ENCODE measurements at regions not wholly inside any gene's neighbourhood (a gene's known extent, or its start where the extent isn't known, plus 50 kb on each side); places are given as distances from the start of the nearest gene placed in this dataset.

DNA sequence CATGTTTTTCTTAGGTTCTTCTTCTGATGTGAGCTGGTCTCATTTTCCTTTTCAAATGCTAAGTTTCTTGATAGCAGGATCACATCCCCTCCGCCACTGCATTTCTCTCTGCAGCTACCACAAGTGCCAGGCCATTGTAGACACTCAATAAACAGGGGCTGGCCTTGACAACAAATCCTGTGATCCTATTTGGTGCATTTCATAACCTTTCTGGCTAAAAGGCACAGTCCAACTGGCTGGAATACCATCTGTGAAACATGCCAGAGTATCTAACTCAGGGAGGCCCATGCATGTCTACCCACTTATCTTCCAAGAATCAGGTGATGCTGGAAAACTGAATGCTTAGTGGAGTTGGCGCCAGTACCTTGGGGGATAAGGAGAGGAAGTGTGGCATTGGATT, 85.2 kb upstream of the NR2F2 start:
- H3K4me1 Mint-ChIP-seq = no peaks in the 10 kb centered on the region
- no peak overlapping the region for H3K27ac Mint-ChIP-seq
- peaks cover 6% of the 10 kb centered on the region for H3K9me3 Mint-ChIP-seq
- ATAC-seq (no peak), DNase-seq (ENCODE audit: low spot score in 2 of 2) (no peak)
- no peaks in the 10 kb centered on the region for H3K36me3 Mint-ChIP-seq
- H3K4me3 Mint-ChIP-seq = no peak overlapping the region

- Mint-ChIP-seq H3K9me3 (peaks cover 6% of the 10 kb centered on the region), H3K36me3 (no peaks in the 10 kb centered on the region), H3K27ac (no peak overlapping the region), H3K4me1 (no peaks in the 10 kb centered on the region), H3K4me3 (no peak overlapping the region)
- ATAC-seq (no peak), DNase-seq (ENCODE audit: low spot score in 2 of 2) (no peak)
Observed at GRCh38 chr15:96246057-96246456, 84.4 kb upstream of the NR2F2 start.

DNA sequence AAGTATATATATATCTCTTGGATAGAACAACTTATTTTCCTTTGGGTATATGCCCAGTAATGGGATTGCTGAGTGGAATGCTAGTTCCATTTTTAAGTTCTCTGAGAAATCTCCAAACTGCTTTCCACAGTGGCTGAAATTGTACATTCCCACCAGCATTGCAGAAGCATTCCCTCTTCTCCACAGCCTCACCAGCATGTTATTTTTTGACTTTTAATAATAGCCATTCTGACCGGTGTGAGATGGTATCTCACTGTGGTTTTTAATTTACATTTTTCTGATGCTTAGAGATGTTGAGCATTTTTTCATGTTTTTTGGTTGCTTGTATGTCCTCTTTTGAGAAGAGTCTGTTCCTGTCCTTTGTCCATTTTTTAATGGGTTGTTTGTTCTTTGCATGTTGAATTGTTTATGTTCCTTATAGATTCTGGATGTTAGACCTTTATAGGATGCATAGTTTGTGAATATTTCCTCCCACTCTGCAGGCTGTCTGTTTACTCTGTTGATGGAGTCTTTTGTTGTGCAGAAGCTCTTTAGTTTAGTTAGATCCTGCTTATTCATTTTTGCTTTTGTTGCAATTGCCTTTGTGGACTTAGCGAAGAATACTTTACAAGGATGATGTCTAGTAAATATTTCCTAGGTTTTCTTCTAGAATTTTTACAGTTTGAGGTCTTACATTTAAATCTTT, 82.7 kb upstream of the NR2F2 start:
- ATAC-seq = no peak
- Mint-ChIP-seq H3K4me1 (no peaks in the 10 kb centered on the region), H3K27ac (no peak overlapping the region), H3K36me3 (no peaks in the 10 kb centered on the region), H3K4me3 (no peak overlapping the region), H3K9me3 (peaks cover 10% of the 10 kb centered on the region)
- no peak for DNase-seq (ENCODE audit: low spot score in 2 of 2)

GRCh38 chr15:96252148-96252547, 78.4 kb upstream of the NR2F2 start:
- ATAC-seq = no peak
- no peak overlapping the region for H3K27ac Mint-ChIP-seq
- H3K4me3 Mint-ChIP-seq = no peak overlapping the region
- no peaks in the 10 kb centered on the region for H3K4me1 Mint-ChIP-seq
- no peak for DNase-seq (ENCODE audit: low spot score in 2 of 2)
- H3K9me3 Mint-ChIP-seq = peaks cover 7% of the 10 kb centered on the region
- no peaks in the 10 kb centered on the region for H3K36me3 Mint-ChIP-seq

DNA sequence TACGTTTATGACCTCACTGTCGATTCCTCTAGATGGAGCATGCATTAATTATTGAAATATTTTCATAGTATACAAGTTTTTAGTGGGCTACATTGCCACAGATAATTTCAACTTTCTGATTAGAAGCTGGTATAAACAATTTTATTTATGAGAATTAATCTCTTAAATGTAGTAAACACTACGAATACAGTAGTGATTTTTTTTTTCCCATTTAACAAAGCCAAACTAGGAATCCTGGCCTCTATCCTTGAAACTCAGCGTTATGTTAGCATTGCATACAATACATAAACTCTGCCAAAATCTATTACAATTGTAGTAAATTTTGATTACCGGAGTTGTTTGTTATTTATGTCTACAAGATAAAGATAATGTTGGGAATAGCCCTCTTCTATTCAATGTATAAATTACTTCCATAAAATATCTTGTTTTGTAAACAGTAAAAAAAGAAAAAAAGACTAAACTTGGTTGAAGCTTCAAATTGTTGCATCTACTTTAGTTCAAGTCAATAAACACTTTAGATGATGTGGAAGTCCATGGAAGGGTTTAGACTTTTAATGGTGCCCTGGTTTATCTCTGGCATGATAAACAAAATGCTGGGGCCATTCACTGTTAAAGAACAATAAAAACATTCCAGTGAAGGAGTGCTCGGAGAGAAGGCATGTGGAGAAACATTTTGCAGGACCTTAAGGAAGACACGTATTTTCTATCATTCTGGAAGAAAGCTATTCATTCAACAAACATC, 77.3 kb upstream of the NR2F2 start:
- DNase-seq (ENCODE audit: low spot score in 2 of 2) (no peak), ATAC-seq (no peak)
- Mint-ChIP-seq H3K27ac (no peak overlapping the region), H3K4me3 (no peak overlapping the region), H3K36me3 (no peaks in the 10 kb centered on the region), H3K4me1 (no peaks in the 10 kb centered on the region), H3K9me3 (peaks cover 7% of the 10 kb centered on the region)

DNA sequence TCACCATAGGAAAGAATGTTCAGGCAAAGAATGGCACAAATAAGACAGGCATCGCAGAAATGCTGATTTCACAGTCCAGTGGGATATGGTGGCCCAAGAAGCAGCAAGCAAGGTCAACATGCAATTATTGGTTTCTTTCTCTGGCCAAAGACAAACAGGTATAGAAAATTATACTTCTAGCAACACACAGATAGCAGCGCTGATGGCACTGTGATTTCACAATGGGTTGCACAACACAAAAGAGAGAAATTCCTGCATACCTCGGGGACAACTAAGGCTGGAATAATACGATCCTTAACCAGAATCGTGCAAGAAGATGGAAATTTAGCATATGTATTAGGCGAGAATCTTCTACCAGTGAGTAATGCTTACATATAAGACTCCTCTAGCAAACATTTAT, 76.3 kb upstream of the NR2F2 start:
- Mint-ChIP-seq H3K4me1 (no peaks in the 10 kb centered on the region), H3K27ac (no peak overlapping the region), H3K36me3 (no peaks in the 10 kb centered on the region), H3K4me3 (no peak overlapping the region), H3K9me3 (peaks cover 4% of the 10 kb centered on the region)
- no peak for DNase-seq (ENCODE audit: low spot score in 2 of 2)
- no peak for ATAC-seq

DNA sequence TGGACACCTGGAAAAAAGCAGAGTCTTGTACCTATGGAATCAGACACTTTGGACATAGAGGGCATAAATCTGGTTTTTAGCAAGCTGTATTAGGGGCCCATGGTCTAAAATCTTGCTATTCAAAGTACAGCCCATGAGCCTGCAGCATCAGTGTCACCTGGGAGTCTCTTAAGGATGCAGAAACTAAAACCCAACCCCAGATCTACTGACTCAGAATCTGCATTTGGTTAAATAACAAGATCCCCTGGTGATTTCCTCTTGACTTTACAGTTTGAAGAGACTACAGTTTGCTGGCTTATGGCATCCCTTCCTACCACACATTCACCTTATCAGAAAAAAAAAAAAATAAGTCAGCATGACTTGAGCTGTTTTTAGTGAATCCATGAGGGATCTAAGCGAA, 74.9 kb upstream of the NR2F2 start:
- no peak overlapping the region for H3K27ac Mint-ChIP-seq
- ATAC-seq (no peak), DNase-seq (ENCODE audit: low spot score in 2 of 2) (no peak)
- peaks cover 4% of the 10 kb centered on the region for H3K9me3 Mint-ChIP-seq
- no peak overlapping the region for H3K4me3 Mint-ChIP-seq
- no peaks in the 10 kb centered on the region for H3K36me3 Mint-ChIP-seq
- no peaks in the 10 kb centered on the region for H3K4me1 Mint-ChIP-seq

DNA sequence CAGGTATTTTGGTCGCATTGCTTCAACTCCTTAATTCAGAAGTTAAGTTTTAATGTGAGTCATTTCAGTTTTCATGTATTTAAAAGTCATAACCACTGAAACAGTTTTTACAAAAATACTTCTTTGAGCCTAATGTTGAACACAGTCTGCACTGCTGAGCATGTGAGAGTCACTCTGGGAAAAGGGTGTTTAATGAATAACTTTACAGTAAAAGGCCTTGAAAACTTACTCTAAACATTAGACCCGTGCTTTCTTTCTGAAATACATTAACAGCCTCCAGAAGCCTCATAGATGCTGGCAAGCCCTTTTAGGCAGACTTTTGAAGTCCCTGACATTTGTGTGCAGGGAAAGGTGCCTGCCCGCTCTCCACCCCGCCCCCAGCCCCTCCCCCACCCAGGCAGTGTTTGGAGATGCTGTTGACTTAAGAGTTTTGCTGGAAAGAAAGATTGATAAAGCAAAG, 68.9 kb upstream of the NR2F2 start:
- no peaks in the 10 kb centered on the region for H3K4me1 Mint-ChIP-seq
- H3K9me3 Mint-ChIP-seq = no peaks in the 10 kb centered on the region
- DNase-seq (ENCODE audit: low spot score in 2 of 2) = no peak
- no peak for ATAC-seq
- no peak overlapping the region for H3K27ac Mint-ChIP-seq
- no peaks in the 10 kb centered on the region for H3K36me3 Mint-ChIP-seq
- H3K4me3 Mint-ChIP-seq = no peak overlapping the region

GRCh38 chr15:96262097-96262496, 68.4 kb upstream of the NR2F2 start:
- no peak for DNase-seq (ENCODE audit: low spot score in 2 of 2)
- H3K4me1 Mint-ChIP-seq = no peaks in the 10 kb centered on the region
- H3K36me3 Mint-ChIP-seq = no peaks in the 10 kb centered on the region
- no peak overlapping the region for H3K27ac Mint-ChIP-seq
- ATAC-seq = no peak
- no peaks in the 10 kb centered on the region for H3K9me3 Mint-ChIP-seq
- no peak overlapping the region for H3K4me3 Mint-ChIP-seq

- Mint-ChIP-seq H3K9me3 (no peaks in the 10 kb centered on the region), H3K27ac (no peak overlapping the region), H3K4me3 (no peak overlapping the region), H3K4me1 (no peaks in the 10 kb centered on the region), H3K36me3 (no peaks in the 10 kb centered on the region)
- ATAC-seq = no peak
- no peak for DNase-seq (ENCODE audit: low spot score in 2 of 2)
Observed at GRCh38 chr15:96262549-96263489, 67.7 kb upstream of the NR2F2 start.

DNA sequence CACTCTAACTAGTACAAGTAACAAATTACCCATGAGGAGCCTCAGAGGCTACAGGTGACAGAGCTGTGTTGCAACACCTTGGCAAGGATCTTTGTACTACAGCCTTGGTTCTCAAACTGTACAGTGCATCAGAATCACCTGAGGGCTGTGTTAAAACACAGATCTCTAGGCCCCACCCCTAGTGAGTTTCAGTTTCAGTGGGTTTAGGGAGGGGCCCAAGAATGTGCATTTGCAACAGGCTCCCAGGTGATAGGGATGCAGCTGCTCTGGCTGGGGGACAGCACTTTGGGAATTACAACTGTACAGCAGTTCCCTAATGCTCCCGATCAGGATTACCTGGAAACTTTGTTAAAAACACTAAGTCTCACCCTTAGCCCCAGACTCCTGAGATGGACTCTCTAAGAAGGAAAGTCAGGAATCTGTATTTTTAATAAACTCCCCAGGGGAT, 66.1 kb upstream of the NR2F2 start:
- Mint-ChIP-seq H3K4me1 (no peaks in the 10 kb centered on the region), H3K4me3 (no peak overlapping the region), H3K36me3 (no peaks in the 10 kb centered on the region), H3K27ac (no peak overlapping the region), H3K9me3 (peaks cover 2% of the 10 kb centered on the region)
- ATAC-seq (no peak), DNase-seq (ENCODE audit: low spot score in 2 of 2) (no peak)

GRCh38 chr15:96264801-96265515, 65.5 kb upstream of the NR2F2 start:
- Mint-ChIP-seq H3K9me3 (peaks cover 2% of the 10 kb centered on the region), H3K27ac (no peak overlapping the region), H3K4me1 (no peaks in the 10 kb centered on the region), H3K4me3 (no peak overlapping the region), H3K36me3 (no peaks in the 10 kb centered on the region)
- DNase-seq (ENCODE audit: low spot score in 2 of 2) (no peak), ATAC-seq (no peak)

GRCh38 chr15:96266456-96266855, 64.0 kb upstream of the NR2F2 start:
- no peak overlapping the region for H3K4me3 Mint-ChIP-seq
- H3K4me1 Mint-ChIP-seq = no peaks in the 10 kb centered on the region
- H3K27ac Mint-ChIP-seq = no peak overlapping the region
- no peak for DNase-seq (ENCODE audit: low spot score in 2 of 2)
- peaks cover 2% of the 10 kb centered on the region for H3K9me3 Mint-ChIP-seq
- no peaks in the 10 kb centered on the region for H3K36me3 Mint-ChIP-seq
- ATAC-seq = no peak

GRCh38 chr15:96267463-96267862, 63.0 kb upstream of the NR2F2 start:
- H3K36me3 Mint-ChIP-seq = no peaks in the 10 kb centered on the region
- no peak overlapping the region for H3K27ac Mint-ChIP-seq
- H3K4me1 Mint-ChIP-seq = no peaks in the 10 kb centered on the region
- peaks cover 2% of the 10 kb centered on the region for H3K9me3 Mint-ChIP-seq
- no peak for ATAC-seq
- H3K4me3 Mint-ChIP-seq = no peak overlapping the region
- DNase-seq (ENCODE audit: low spot score in 2 of 2) = no peak

Data from stimulated activated effector memory CD8-positive, alpha-beta T cell treated with anti-CD3 and anti-CD28 coated beads, Interleukin-12 subunit alpha, Interleukin-12 subunit beta, amount 100 ng/mL, for 72 hours (primary cell).